ENCODE measurements at regions not wholly inside any gene's neighbourhood (a gene's known extent, or its start where the extent isn't known, plus 50 kb on each side); places are given as distances from the start of the nearest gene placed in this dataset.

GRCh38 chr7:47636081-47636432 lies 54.1 kb upstream of the TNS3 start:
- no peak for DNase-seq (ENCODE audit: low read depth)
- TF ChIP-seq, protein P1, sequence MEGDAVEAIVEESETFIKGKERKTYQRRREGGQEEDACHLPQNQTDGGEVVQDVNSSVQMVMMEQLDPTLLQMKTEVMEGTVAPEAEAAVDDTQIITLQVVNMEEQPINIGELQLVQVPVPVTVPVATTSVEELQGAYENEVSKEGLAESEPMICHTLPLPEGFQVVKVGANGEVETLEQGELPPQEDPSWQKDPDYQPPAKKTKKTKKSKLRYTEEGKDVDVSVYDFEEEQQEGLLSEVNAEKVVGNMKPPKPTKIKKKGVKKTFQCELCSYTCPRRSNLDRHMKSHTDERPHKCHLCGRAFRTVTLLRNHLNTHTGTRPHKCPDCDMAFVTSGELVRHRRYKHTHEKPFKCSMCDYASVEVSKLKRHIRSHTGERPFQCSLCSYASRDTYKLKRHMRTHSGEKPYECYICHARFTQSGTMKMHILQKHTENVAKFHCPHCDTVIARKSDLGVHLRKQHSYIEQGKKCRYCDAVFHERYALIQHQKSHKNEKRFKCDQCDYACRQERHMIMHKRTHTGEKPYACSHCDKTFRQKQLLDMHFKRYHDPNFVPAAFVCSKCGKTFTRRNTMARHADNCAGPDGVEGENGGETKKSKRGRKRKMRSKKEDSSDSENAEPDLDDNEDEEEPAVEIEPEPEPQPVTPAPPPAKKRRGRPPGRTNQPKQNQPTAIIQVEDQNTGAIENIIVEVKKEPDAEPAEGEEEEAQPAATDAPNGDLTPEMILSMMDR (conservative IDR thresholded peaks at IDR 0.05; ENCODE audit: control insufficient read depth, insufficient read depth, low read depth, low read length) = no peak
- H3K4me3 ChIP-seq (ENCODE audit: control insufficient read depth, low read depth, low read length) = no peak overlapping the region

GRCh38 chr7:47635091-47636080 lies 53.5 kb upstream of the TNS3 start:
- TF ChIP-seq, protein P1 (conservative IDR thresholded peaks at IDR 0.05; ENCODE audit: control insufficient read depth, insufficient read depth, low read depth, low read length) = no peak
- no peak overlapping the region for H3K4me3 ChIP-seq (ENCODE audit: control insufficient read depth, low read depth, low read length)
- DNase-seq (ENCODE audit: low read depth) = no peak

- H3K4me3 ChIP-seq (ENCODE audit: control insufficient read depth, low read depth, low read length) = no peak overlapping the region
- TF ChIP-seq, protein P1 (conservative IDR thresholded peaks at IDR 0.05; ENCODE audit: control insufficient read depth, insufficient read depth, low read depth, low read length) = no peak
- no peak for DNase-seq (ENCODE audit: low read depth)
Measured at GRCh38 chr7:47634273-47634672, 52.4 kb upstream of the TNS3 start.

DNA sequence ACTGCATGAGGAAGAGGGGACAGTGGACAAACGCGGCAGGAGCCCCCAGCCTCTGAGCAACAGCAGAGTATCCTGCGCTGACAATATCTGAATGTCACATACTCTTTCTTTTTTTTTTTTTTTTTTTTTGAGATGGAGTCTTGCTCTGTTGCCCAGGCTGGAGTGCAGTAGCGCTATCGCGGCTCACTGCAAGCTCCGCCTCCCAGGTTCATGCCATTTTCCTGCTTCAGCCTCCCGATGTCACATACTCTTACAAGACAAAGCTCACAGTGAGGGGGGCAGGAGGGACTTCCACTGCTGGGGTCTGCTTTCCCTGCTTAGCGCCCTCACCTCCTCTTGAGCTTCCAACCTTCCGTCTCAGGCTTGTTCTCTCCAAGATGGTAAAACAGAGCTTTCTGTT lies 51.2 kb upstream of the TNS3 start:
- no peak for DNase-seq (ENCODE audit: low read depth)
- H3K4me3 ChIP-seq (ENCODE audit: control insufficient read depth, low read depth, low read length) = no peak overlapping the region
- TF ChIP-seq, protein P1 (conservative IDR thresholded peaks at IDR 0.05; ENCODE audit: control insufficient read depth, insufficient read depth, low read depth, low read length) = no peak
